GM12892 (cell line): ENCODE measurements at regions not wholly inside any gene's neighbourhood (a gene's known extent, or its start where the extent isn't known, plus 50 kb on each side); places are given as distances from the start of the nearest gene placed in this dataset.

Experiments
- POLR2A ChIP-seq: IDR thresholded peaks from 2 replicates; pipeline ENCODE4 v1.6.1; 2011; ENCODE audit warnings: low read depth, low read length, control low read depth
- POLR2AphosphoS5 ChIP-seq: IDR thresholded peaks from 2 replicates; pipeline ENCODE4 v1.6.1; 2011; ENCODE audit warnings: low read depth, low read length, control low read depth

DNA sequence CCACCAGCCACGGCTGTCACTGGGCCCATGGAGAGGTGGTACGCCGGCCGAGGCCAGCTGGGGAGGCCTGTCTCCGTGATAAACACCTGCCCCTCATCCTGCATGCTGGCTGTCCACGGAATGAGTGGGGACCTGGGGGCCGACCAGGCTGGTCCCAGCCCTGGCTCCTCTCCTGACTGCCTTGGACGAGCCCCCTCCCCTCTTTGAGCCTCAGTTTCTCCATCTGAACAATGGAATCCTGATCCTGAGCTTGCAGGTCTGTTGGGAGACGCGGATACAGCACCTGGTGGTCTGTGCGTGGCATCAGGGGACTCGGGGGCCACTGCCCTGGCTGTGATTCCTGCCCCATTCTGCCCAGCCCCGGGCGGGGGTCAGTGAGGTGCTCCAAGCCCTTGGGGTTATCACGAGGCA, 109.9 kb downstream of the MICALL2 start:
- TF ChIP-seq POLR2A, result no peak
- no peak for TF ChIP-seq POLR2AphosphoS5
